ENCODE measurements at regions not wholly inside any gene's neighbourhood (a gene's known extent, or its start where the extent isn't known, plus 50 kb on each side); places are given as distances from the start of the nearest gene placed in this dataset.

DNA sequence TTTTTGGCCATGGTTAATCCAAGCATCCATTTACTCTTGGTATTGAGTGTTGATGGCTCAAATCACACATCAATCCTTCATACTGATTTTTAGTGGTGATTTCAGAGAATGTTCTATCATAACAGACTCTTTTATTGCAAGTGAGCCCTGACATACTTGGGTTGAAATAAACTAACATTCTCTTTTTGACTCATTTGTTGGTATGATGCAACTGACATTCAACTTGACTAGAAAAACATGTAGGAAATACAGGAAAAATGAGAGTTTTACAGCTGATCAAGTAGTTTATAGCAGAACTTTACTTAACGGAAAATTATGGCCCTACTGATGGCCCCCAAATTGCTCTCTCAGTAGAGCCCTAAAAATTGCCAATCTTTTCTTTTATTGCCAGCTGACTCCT lies 173.9 kb upstream of the CD96 start:
- ChIA-PET POLR2A (no interaction called here), CTCF (no interaction called here)
- H3K4me3 ChIP-seq (ENCODE audit: low read depth, low read length), result no peak overlapping the region
- H3K27ac ChIP-seq (ENCODE audit: low read depth, low read length), result no peak overlapping the region
- H3K9me3 ChIP-seq (ENCODE audit: control insufficient read depth, insufficient read depth, low read length), result no peaks in the 10 kb centered on the region; the same call in 1 of the 2 replicates
- TF ChIP-seq CTCF (IDR thresholded peaks at IDR 0.05; ENCODE audit: low read depth, low read length), result no peak
- no peaks in the 10 kb centered on the region for H3K27me3 ChIP-seq (ENCODE audit: control insufficient read depth, insufficient read depth, low read length)
- DNase-seq (ENCODE audit: low read depth, low spot score), result no peak

DNA sequence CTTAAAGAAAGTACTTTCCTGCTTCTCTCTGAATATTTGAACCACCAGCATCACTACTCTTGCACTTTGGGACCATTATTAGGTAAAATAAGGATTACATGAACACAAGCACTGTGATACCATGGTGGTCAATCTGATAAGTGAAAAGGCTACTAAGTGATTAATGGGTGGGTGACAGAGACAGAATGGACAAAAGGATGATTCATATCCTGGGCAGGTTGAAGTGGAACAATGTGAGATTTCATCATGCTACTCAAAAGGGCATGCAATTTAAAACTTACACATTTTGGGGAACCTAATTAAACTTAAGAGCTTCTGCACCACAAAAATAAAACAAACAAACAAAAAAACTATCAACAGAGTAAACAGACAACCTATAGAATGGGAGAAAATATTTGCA lies 172.0 kb upstream of the CD96 start:
- no peak overlapping the region for H3K27ac ChIP-seq (ENCODE audit: low read depth, low read length)
- DNase-seq (ENCODE audit: low read depth, low spot score), result no peak
- no peak overlapping the region for H3K4me3 ChIP-seq (ENCODE audit: low read depth, low read length)
- no peaks in the 10 kb centered on the region; the same call in 1 of the 2 replicates for H3K9me3 ChIP-seq (ENCODE audit: control insufficient read depth, insufficient read depth, low read length)
- ChIA-PET POLR2A (no interaction called here), CTCF (no interaction called here)
- no peak for TF ChIP-seq CTCF (IDR thresholded peaks at IDR 0.05; ENCODE audit: low read depth, low read length)
- no peaks in the 10 kb centered on the region for H3K27me3 ChIP-seq (ENCODE audit: control insufficient read depth, insufficient read depth, low read length)

DNA sequence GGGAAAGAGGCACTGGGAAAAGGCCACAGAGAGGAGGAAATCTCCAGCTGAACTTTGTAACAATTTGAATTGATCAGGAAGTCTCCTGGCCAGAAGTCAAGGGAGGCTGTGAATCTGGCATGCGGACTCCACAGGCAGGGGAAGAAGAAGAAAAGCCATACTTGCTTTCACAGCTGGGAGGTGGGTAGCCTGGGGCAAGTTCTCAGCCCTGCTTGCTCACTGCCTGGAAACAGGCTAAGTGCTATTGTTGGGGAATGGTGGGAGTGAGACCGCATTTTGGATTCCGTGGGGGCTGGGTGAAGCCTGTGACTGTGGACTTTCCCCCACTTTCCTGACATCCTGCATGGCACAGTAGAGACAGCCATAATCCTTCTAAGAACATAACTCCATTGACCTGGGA lies 168.8 kb upstream of the CD96 start:
- TF ChIP-seq CTCF (IDR thresholded peaks at IDR 0.05; ENCODE audit: low read depth, low read length), result no peak
- H3K9me3 ChIP-seq (ENCODE audit: control insufficient read depth, insufficient read depth, low read length), result no peaks in the 10 kb centered on the region; the same call in 1 of the 2 replicates
- H3K27me3 ChIP-seq (ENCODE audit: control insufficient read depth, insufficient read depth, low read length), result no peaks in the 10 kb centered on the region
- no peak for DNase-seq (ENCODE audit: low read depth, low spot score)
- no peak overlapping the region for H3K4me3 ChIP-seq (ENCODE audit: low read depth, low read length)
- H3K27ac ChIP-seq (ENCODE audit: low read depth, low read length), result no peak overlapping the region
- ChIA-PET POLR2A (no interaction called here), CTCF (no interaction called here)

DNA sequence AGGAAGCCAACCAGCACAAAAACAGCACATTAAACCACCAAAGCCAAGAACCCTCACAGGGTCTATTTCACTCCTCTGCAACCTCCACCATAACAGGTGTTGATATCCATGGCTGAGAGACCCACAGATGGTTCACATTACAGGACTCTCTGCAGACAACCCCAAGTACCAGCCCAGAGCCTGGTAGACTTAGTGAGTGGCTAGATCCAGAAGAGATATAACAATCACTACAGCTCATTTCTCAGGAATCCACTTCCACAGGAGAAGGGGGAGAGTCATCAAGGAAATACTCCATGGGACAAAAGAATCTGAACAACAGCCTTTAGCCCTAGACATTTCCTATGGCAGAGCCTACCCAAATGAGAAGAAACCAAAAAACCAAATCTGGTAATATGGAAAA lies 168.1 kb upstream of the CD96 start:
- CTCF ChIA-PET, result no interaction called here
- H3K27ac ChIP-seq (ENCODE audit: low read depth, low read length), result no peak overlapping the region
- no peaks in the 10 kb centered on the region for H3K27me3 ChIP-seq (ENCODE audit: control insufficient read depth, insufficient read depth, low read length)
- POLR2A ChIA-PET, result no interaction called here
- no peaks in the 10 kb centered on the region; the same call in 1 of the 2 replicates for H3K9me3 ChIP-seq (ENCODE audit: control insufficient read depth, insufficient read depth, low read length)
- no peak overlapping the region for H3K4me3 ChIP-seq (ENCODE audit: low read depth, low read length)
- TF ChIP-seq CTCF (IDR thresholded peaks at IDR 0.05; ENCODE audit: low read depth, low read length), result no peak
- DNase-seq (ENCODE audit: low read depth, low spot score), result no peak

DNA sequence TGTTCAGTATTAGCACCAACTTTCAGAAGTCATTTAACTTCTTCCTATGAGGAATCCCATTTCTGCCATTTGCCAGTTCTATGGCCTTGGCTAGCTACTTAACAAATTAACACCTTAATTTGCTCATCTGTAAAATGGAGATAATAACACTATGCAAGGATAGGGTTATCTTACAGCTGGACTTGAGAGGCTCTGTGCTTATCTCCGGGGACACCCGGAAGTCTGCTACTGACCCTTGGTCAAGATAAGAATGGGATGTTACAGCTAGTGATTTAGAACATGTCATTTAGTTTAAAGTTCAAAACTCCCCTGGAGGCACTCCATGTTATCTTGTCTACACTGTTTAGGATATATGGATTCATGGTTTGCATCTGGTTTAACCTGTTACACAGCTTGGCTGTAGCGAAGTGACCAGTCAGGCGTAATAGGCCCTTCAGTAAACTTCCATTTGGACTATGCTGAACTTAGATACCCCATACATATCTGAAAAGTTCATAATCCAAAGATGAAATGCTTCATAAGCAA lies 156.0 kb upstream of the CD96 start:
- Histone ChIP-seq H3K27ac (ENCODE audit: low read depth, low read length) (no peak overlapping the region), H3K4me3 (ENCODE audit: low read depth, low read length) (no peak overlapping the region), H3K27me3 (ENCODE audit: control insufficient read depth, insufficient read depth, low read length) (no peaks in the 10 kb centered on the region), H3K9me3 (ENCODE audit: control insufficient read depth, insufficient read depth, low read length) (no peaks in the 10 kb centered on the region)
- CTCF ChIA-PET, result no interaction called here
- POLR2A ChIA-PET, result no interaction called here
- no peak for TF ChIP-seq CTCF (IDR thresholded peaks at IDR 0.05; ENCODE audit: low read depth, low read length)
- no peak for DNase-seq (ENCODE audit: low read depth, low spot score)
